GM12878 (cell line): ENCODE measurements at regions not wholly inside any gene's neighbourhood (a gene's known extent, or its start where the extent isn't known, plus 50 kb on each side); places are given as distances from the start of the nearest gene placed in this dataset.

Experiments
- ATAC-seq: fragments of 200-7000 bp; cut with Tn5 transposase; 3 replicates; pipeline ENCODE4 v1.9.1; 2020; ENCODE audit warnings: mild to moderate bottlenecking, moderate library complexity
- BruUV-seq: library from RNA; stranded (reverse); fragments of 400-500 nt; replicated peaks from 2 replicates; lab custom pipeline; 2021; lab: Mats Ljungman, UMichigan
- CTCF ChIA-PET: fragments of 300-600 bp; sonication (Branson Sonifier 250); formaldehyde crosslinking; extraction: SDS; loops from one replicate; lab custom pipeline; 2021; ENCODE audit warnings: inconsistent platforms; lab: Yijun Ruan, JAX
- POLR2A ChIA-PET: fragments of 350-600 bp; formaldehyde crosslinking; extraction: SDS; loops from one replicate; lab custom pipeline; 2021; ENCODE audit warnings: inconsistent platforms; lab: Charles Lee
- RAD21 ChIA-PET: fragments of 300-600 bp; sonication (Branson Sonifier 250); formaldehyde crosslinking; loops from one replicate; lab custom pipeline; 2023; ENCODE audit warnings: antibody characterized with exemption; ENCODE audit not compliant: unreplicated experiment; lab: Charles Lee
- SMC1A ChIA-PET: fragments of 300-600 bp; sonication (Branson Sonifier 250); formaldehyde crosslinking; loops from one replicate; lab custom pipeline; 2023; ENCODE audit not compliant: unreplicated experiment, uncharacterized antibody; lab: Charles Lee
- DNase-seq: peaks from one replicate; pipeline ENCODE4 v3.0.0-alpha.2; 2011; ENCODE audit warnings: low read depth, low spot score
- FAIRE-seq: peaks from 3 replicates; lab custom pipeline; 2011; peaks lifted over from hg19 to GRCh38; lab: Jason Lieb, UNC
- H2AFZ ChIP-seq: 2 replicates; pipeline ENCODE4 v1.6.0; 2011; ENCODE audit warnings: low read depth, low read length, control low read depth; ENCODE audit not compliant: control insufficient read depth
- H3K27ac ChIP-seq: 2 replicates; pipeline ENCODE4 v1.5.1; 2011; ENCODE audit warnings: control low read depth; ENCODE audit not compliant: control insufficient read depth, insufficient read depth
- H3K27me3 ChIP-seq, 2 experiments: replicated peaks in 1 of 2; 2 replicates each; pipeline versions ENCODE4 v1.6.0 to v1.6.1; 2011; ENCODE audit warnings: low read length in 1 of 2; ENCODE audit not compliant: control insufficient read depth in 2 of 2, insufficient read depth in 2 of 2
- H3K36me3 ChIP-seq, 2 experiments: 2 replicates each; pipeline ENCODE4 v1.5.1; 2011; ENCODE audit warnings: low read length in 1 of 2; ENCODE audit not compliant: control insufficient read depth in 2 of 2, insufficient read depth in 2 of 2
- H3K4me1 ChIP-seq: 2 replicates; pipeline ENCODE4 v1.6.1; 2011; ENCODE audit warnings: mild to moderate bottlenecking, low read length, moderate library complexity, mixed read lengths; ENCODE audit not compliant: control insufficient read depth, insufficient read depth
- H3K4me2 ChIP-seq: 2 replicates; pipeline ENCODE4 v1.6.0; 2011; ENCODE audit warnings: control low read depth; ENCODE audit not compliant: control insufficient read depth, insufficient read depth
- H3K4me3 ChIP-seq: fragments of 200-600 bp; sonication (generic); 2 replicates; pipeline ENCODE4 v1.5.1; 2016
- H3K79me2 ChIP-seq: 2 replicates; pipeline ENCODE4 v1.6.0; 2011; ENCODE audit warnings: low read length; ENCODE audit not compliant: control insufficient read depth, insufficient read depth
- H3K9ac ChIP-seq: 2 replicates; pipeline ENCODE4 v1.8.0; 2011; ENCODE audit warnings: low read length, control low read depth, mixed read lengths; ENCODE audit not compliant: control insufficient read depth, insufficient read depth
- H3K9me3 ChIP-seq: replicated peaks from 3 replicates; pipeline ENCODE4 v1.5.1; 2011; ENCODE audit warnings: mild to moderate bottlenecking, low read length; ENCODE audit not compliant: control insufficient read depth, insufficient read depth
- H4K20me1 ChIP-seq: 2 replicates; pipeline ENCODE4 v1.6.0; 2011; ENCODE audit not compliant: control insufficient read depth, insufficient read depth
- ATF2 ChIP-seq: IDR thresholded peaks from 2 replicates; pipeline ENCODE4 v1.6.1; 2012; ENCODE audit warnings: low read length, inconsistent platforms
- ATF7 ChIP-seq: fragments of 450-650 bp; IDR thresholded peaks from 2 replicates; pipeline ENCODE4 v1.6.1; 2016; ENCODE audit warnings: low read depth, mild to moderate bottlenecking
- BACH1 ChIP-seq: fragments of 450-650 bp; IDR thresholded peaks from 2 replicates; pipeline ENCODE4 v1.6.1; 2017; ENCODE audit warnings: mild to moderate bottlenecking, borderline replicate concordance
- FOXM1 ChIP-seq: IDR thresholded peaks from 2 replicates; pipeline ENCODE4 v1.6.1; 2012; ENCODE audit warnings: low read depth, mild to moderate bottlenecking, inconsistent platforms, low read length, moderate library complexity
- JUNB ChIP-seq: IDR thresholded peaks from 2 replicates; pipeline ENCODE4 v1.6.1; 2016; ENCODE audit warnings: antibody characterized with exemption, mild to moderate bottlenecking
- MLLT1 ChIP-seq: fragments of 450-650 bp; IDR thresholded peaks from 2 replicates; pipeline ENCODE4 v1.6.1; 2016; ENCODE audit warnings: mild to moderate bottlenecking
- NFXL1 ChIP-seq: fragments of 450-650 bp; IDR thresholded peaks from 2 replicates; pipeline ENCODE4 v1.6.1; 2017; ENCODE audit warnings: antibody characterized with exemption, mild to moderate bottlenecking, borderline replicate concordance
- POLR2AphosphoS5 ChIP-seq: IDR thresholded peaks from 2 replicates; pipeline ENCODE4 v1.6.1; 2011; ENCODE audit warnings: mild to moderate bottlenecking, low read length, inconsistent platforms
- SPI1 ChIP-seq: IDR thresholded peaks from 2 replicates; pipeline ENCODE4 v1.6.1; 2011; ENCODE audit warnings: low read depth, mild to moderate bottlenecking, low read length, moderate library complexity, borderline replicate concordance; ENCODE audit not compliant: insufficient read depth
- WGBS: methylation state at CpG from one replicate; pipeline ENCODE4 v1.1.6; 2016; ENCODE audit warnings: low lambda C conversion rate; ENCODE audit not compliant: insufficient replicate concordance, insufficient coverage; ENCODE audit errors: missing lambda C conversion rate; 5-methylcytosine and 5-hydroxymethylcytosine counted together
- in situ Hi-C: fragments of 300-500 bp; cut with MboI; formaldehyde crosslinking; loops from 9 replicates; pipeline ENCODE4 v1.14.3; 2018; ENCODE audit warnings: mixed read lengths
- intact Hi-C: fragments of 100-400 bp; cut with micrococcal nuclease; formaldehyde crosslinking; loops from one replicate; pipeline ENCODE4 v1.14.2; 2022; ENCODE audit not compliant: unreplicated experiment

DNA sequence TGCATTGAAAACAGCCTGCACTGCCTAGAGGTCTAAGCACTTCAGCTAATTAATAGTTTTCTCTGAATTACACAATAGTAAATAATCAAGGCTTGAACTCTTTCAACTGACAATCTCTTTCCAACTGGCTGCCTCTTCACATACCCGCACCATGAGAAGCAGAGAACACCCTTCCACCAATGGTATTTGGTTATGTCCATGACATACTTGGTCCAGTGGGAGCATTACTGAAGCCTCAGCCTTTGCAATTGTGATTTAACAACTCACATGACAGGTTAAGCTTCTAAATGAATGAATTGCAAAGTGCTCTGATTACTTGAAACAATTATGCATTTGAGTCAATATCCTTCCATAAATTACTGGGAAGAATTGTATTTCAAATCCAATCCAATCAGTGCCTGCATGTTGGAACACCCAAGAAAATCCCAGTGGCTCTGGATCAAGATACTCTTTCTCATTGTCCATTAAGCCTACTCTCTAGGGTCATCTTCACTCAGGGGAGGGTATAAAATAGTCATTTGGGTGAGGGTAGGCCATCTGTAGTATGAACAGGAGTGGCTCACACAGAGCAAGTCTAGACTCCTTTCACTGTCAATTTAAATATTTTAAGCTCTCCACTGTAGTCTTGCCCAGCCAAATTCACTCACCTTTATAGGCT lies 101.1 kb downstream of the HS1BP3 start (continued):
- TF ChIP-seq MLLT1 (no peak), NFXL1 (no peak), ATF2 (no peak), BACH1 (no peak), SPI1 (no peak), FOXM1 (no peak), JUNB (no peak)

- H3K79me2 ChIP-seq, result no peaks in the 10 kb centered on the region
- H3K27ac ChIP-seq, result no peak overlapping the region
- no TSS peak for BruUV-seq
- ChIA-PET CTCF (interaction anchor here (0.6 kb wide), 1 partner anchor 21 kb away, joined by 3 read pairs; no protein-coding TSS in a partner anchor), SMC1A (no interaction called here), POLR2A (interaction anchor here (0.9 kb wide), 1 partner anchor 26 kb away, joined by 3 read pairs; no protein-coding TSS in a partner anchor), RAD21 (interaction anchor here (1.0 to 1.6 kb wide), 2 partner anchors 26 to 45 kb away, joined by 3 to 5 read pairs; no protein-coding TSS in a partner anchor)
- intact Hi-C loops, result no loop called here
- peak; percentile 24; the same call in 2 of the 3 replicates for ATAC-seq
- no peak for DNase-seq
- WGBS, result 74% methylated on average over 9 of the region's 9 CpGs
- no peaks in the 10 kb centered on the region for H3K9me3 ChIP-seq
- no peak overlapping the region for H2AFZ ChIP-seq
- in situ Hi-C loops, result no loop called here
- peaks cover 3% of the 10 kb centered on the region; the same call in 1 of the 2 replicates for H3K4me1 ChIP-seq
- TF ChIP-seq POLR2AphosphoS5 (no peak), ATF7 (no peak)
- H3K4me3 ChIP-seq, result no peak overlapping the region
- no peaks in the 10 kb centered on the region for H3K36me3 ChIP-seq
- H3K27me3 ChIP-seq, result no peaks in the 10 kb centered on the region
- no peaks in the 10 kb centered on the region for H4K20me1 ChIP-seq
- no peak for FAIRE-seq
- no peak overlapping the region for H3K9ac ChIP-seq
- no peak overlapping the region for H3K4me2 ChIP-seq
Measured at GRCh38 chr2:20551260-20551944, 99.5 kb downstream of the HS1BP3 start.
